ENCODE measurements at regions not wholly inside any gene's neighbourhood (a gene's known extent, or its start where the extent isn't known, plus 50 kb on each side); places are given as distances from the start of the nearest gene placed in this dataset.

DNA sequence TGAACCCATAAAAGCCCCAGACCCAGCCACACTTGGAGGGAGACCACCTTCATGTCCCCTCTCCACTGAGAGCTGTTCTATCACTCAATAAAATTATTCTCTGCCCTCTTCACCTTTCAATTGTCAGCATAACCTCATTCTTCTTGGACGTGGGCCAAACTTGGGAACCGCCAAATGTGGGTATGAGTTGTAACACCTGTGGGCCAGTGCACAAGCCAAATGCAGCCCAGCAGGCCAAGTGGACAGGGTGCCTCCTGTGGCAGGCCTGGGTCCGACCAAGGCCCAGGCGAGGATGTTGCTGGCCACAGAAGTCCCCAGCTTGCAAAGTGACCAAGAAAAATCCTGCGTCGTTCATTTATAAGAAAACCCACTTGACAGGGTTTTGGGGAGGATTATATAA is 621.2 kb downstream of the METTL15 start:
- Histone ChIP-seq H4K91ac (ENCODE audit: low read depth, low read length) (no peak overlapping the region), H3K23ac (ENCODE audit: low read length) (no peak overlapping the region), H3K4me1 (ENCODE audit: control insufficient read depth in 1 of 2, insufficient read depth in 2 of 2, low read length in 2 of 2) (no peaks in the 10 kb centered on the region), H3K9ac (ENCODE audit: low read length) (no peak overlapping the region), H2BK120ac (ENCODE audit: insufficient read depth, low read length, poor library complexity) (no peak overlapping the region), H4K12ac (ENCODE audit: low read depth, low read length) (no peak overlapping the region), H2AFZ (ENCODE audit: insufficient read depth, low read length, poor library complexity) (no peak overlapping the region), H3K4me3 (ENCODE audit: low read depth, low read length) (no peak overlapping the region), H3K36me3 (ENCODE audit: control insufficient read depth in 1 of 2, insufficient read depth in 2 of 2, low read length in 2 of 2) (no peaks in the 10 kb centered on the region), H2BK12ac (ENCODE audit: low read length) (no peak overlapping the region), H2BK5ac (ENCODE audit: low read depth, low read length, poor library complexity) (no peak overlapping the region), H3K9me3 (ENCODE audit: insufficient read depth, low read depth, low read length) (no peaks in the 10 kb centered on the region), H3K4ac (ENCODE audit: low read depth, low read length) (no peak overlapping the region), H3K79me2 (ENCODE audit: control insufficient read depth, insufficient read depth, low read length, poor library complexity) (no peaks in the 10 kb centered on the region), H4K8ac (ENCODE audit: low read depth, low read length) (no peak overlapping the region), H2AK5ac (ENCODE audit: low read length) (no peak overlapping the region), H3K27me3 (ENCODE audit: insufficient read depth, low read length) (no peaks in the 10 kb centered on the region), H3K4me2 (ENCODE audit: low read length) (no peak overlapping the region), H3K79me1 (ENCODE audit: low read length) (no peaks in the 10 kb centered on the region), H3K18ac (ENCODE audit: low read length) (no peak overlapping the region), H3K14ac (ENCODE audit: low read length) (no peak overlapping the region), H3K27ac (ENCODE audit: low read depth, low read length) (no peak overlapping the region)
- no peak for DNase-seq
- no CpG with 5 or more reads among the region's 6 CpGs for WGBS (ENCODE audit: extremely low coverage, insufficient coverage, insufficient read length)

GRCh38 chr11:28728666-28729065 is 620.5 kb downstream of the METTL15 start:
- H3K9me3 ChIP-seq (ENCODE audit: insufficient read depth, low read depth, low read length): no peaks in the 10 kb centered on the region
- H2AFZ ChIP-seq (ENCODE audit: insufficient read depth, low read length, poor library complexity): no peak overlapping the region
- H3K27ac ChIP-seq (ENCODE audit: low read depth, low read length): no peak overlapping the region
- no peaks in the 10 kb centered on the region for H3K79me1 ChIP-seq (ENCODE audit: low read length)
- no peak overlapping the region for H3K9ac ChIP-seq (ENCODE audit: low read length)
- H3K27me3 ChIP-seq (ENCODE audit: insufficient read depth, low read length): no peaks in the 10 kb centered on the region
- no CpG with 5 or more reads among the region's 1 CpG for WGBS (ENCODE audit: extremely low coverage, insufficient coverage, insufficient read length)
- H3K18ac ChIP-seq (ENCODE audit: low read length): no peak overlapping the region
- H3K14ac ChIP-seq (ENCODE audit: low read length): no peak overlapping the region
- H2AK5ac ChIP-seq (ENCODE audit: low read length): no peak overlapping the region
- H3K4ac ChIP-seq (ENCODE audit: low read depth, low read length): no peak overlapping the region
- H4K91ac ChIP-seq (ENCODE audit: low read depth, low read length): no peak overlapping the region
- no peak overlapping the region for H4K8ac ChIP-seq (ENCODE audit: low read depth, low read length)
- H2BK120ac ChIP-seq (ENCODE audit: insufficient read depth, low read length, poor library complexity): no peak overlapping the region
- no peak overlapping the region for H3K4me3 ChIP-seq (ENCODE audit: low read depth, low read length)
- H3K4me2 ChIP-seq (ENCODE audit: low read length): no peak overlapping the region
- no peak overlapping the region for H3K23ac ChIP-seq (ENCODE audit: low read length)
- H3K36me3 ChIP-seq (ENCODE audit: control insufficient read depth in 1 of 2, insufficient read depth in 2 of 2, low read length in 2 of 2): no peaks in the 10 kb centered on the region
- no peak for DNase-seq
- no peak overlapping the region for H2BK5ac ChIP-seq (ENCODE audit: low read depth, low read length, poor library complexity)
- no peak overlapping the region for H2BK12ac ChIP-seq (ENCODE audit: low read length)
- H3K79me2 ChIP-seq (ENCODE audit: control insufficient read depth, insufficient read depth, low read length, poor library complexity): no peaks in the 10 kb centered on the region
- H3K4me1 ChIP-seq (ENCODE audit: control insufficient read depth in 1 of 2, insufficient read depth in 2 of 2, low read length in 2 of 2): no peaks in the 10 kb centered on the region
- H4K12ac ChIP-seq (ENCODE audit: low read depth, low read length): no peak overlapping the region

- H3K4me1 ChIP-seq (ENCODE audit: control insufficient read depth in 1 of 2, insufficient read depth in 2 of 2, low read length in 2 of 2): no peaks in the 10 kb centered on the region
- no peak overlapping the region for H2BK5ac ChIP-seq (ENCODE audit: low read depth, low read length, poor library complexity)
- H3K4me2 ChIP-seq (ENCODE audit: low read length): no peak overlapping the region
- H3K18ac ChIP-seq (ENCODE audit: low read length): no peak overlapping the region
- no peak overlapping the region for H3K23ac ChIP-seq (ENCODE audit: low read length)
- H2BK120ac ChIP-seq (ENCODE audit: insufficient read depth, low read length, poor library complexity): no peak overlapping the region
- H4K91ac ChIP-seq (ENCODE audit: low read depth, low read length): no peak overlapping the region
- H3K27ac ChIP-seq (ENCODE audit: low read depth, low read length): no peak overlapping the region
- H2AK5ac ChIP-seq (ENCODE audit: low read length): no peak overlapping the region
- H3K4me3 ChIP-seq (ENCODE audit: low read depth, low read length): no peak overlapping the region
- no peak overlapping the region for H3K9ac ChIP-seq (ENCODE audit: low read length)
- H3K79me2 ChIP-seq (ENCODE audit: control insufficient read depth, insufficient read depth, low read length, poor library complexity): no peaks in the 10 kb centered on the region
- WGBS (ENCODE audit: extremely low coverage, insufficient coverage, insufficient read length): no CpG with 5 or more reads among the region's 3 CpGs
- H3K14ac ChIP-seq (ENCODE audit: low read length): no peak overlapping the region
- H3K36me3 ChIP-seq (ENCODE audit: control insufficient read depth in 1 of 2, insufficient read depth in 2 of 2, low read length in 2 of 2): no peaks in the 10 kb centered on the region
- H3K79me1 ChIP-seq (ENCODE audit: low read length): no peaks in the 10 kb centered on the region
- H3K9me3 ChIP-seq (ENCODE audit: insufficient read depth, low read depth, low read length): no peaks in the 10 kb centered on the region
- H4K12ac ChIP-seq (ENCODE audit: low read depth, low read length): no peak overlapping the region
- DNase-seq: no peak
- H3K27me3 ChIP-seq (ENCODE audit: insufficient read depth, low read length): no peaks in the 10 kb centered on the region
- no peak overlapping the region for H4K8ac ChIP-seq (ENCODE audit: low read depth, low read length)
- H2AFZ ChIP-seq (ENCODE audit: insufficient read depth, low read length, poor library complexity): no peak overlapping the region
- no peak overlapping the region for H3K4ac ChIP-seq (ENCODE audit: low read depth, low read length)
- H2BK12ac ChIP-seq (ENCODE audit: low read length): no peak overlapping the region
Measured at GRCh38 chr11:28727254-28727653, 619.1 kb downstream of the METTL15 start.

GRCh38 chr11:28726432-28726831 is 618.2 kb downstream of the METTL15 start:
- no peak overlapping the region for H2BK12ac ChIP-seq (ENCODE audit: low read length)
- H3K14ac ChIP-seq (ENCODE audit: low read length): no peak overlapping the region
- H3K27ac ChIP-seq (ENCODE audit: low read depth, low read length): no peak overlapping the region
- H3K4me3 ChIP-seq (ENCODE audit: low read depth, low read length): no peak overlapping the region
- H2AK5ac ChIP-seq (ENCODE audit: low read length): no peak overlapping the region
- no peak for DNase-seq
- no peak overlapping the region for H2AFZ ChIP-seq (ENCODE audit: insufficient read depth, low read length, poor library complexity)
- H4K8ac ChIP-seq (ENCODE audit: low read depth, low read length): no peak overlapping the region
- H3K4me1 ChIP-seq (ENCODE audit: control insufficient read depth in 1 of 2, insufficient read depth in 2 of 2, low read length in 2 of 2): no peaks in the 10 kb centered on the region
- no peak overlapping the region for H3K4me2 ChIP-seq (ENCODE audit: low read length)
- no peak overlapping the region for H4K12ac ChIP-seq (ENCODE audit: low read depth, low read length)
- no peak overlapping the region for H3K23ac ChIP-seq (ENCODE audit: low read length)
- H3K36me3 ChIP-seq (ENCODE audit: control insufficient read depth in 1 of 2, insufficient read depth in 2 of 2, low read length in 2 of 2): no peaks in the 10 kb centered on the region
- H3K18ac ChIP-seq (ENCODE audit: low read length): no peak overlapping the region
- no peak overlapping the region for H4K91ac ChIP-seq (ENCODE audit: low read depth, low read length)
- no peaks in the 10 kb centered on the region for H3K79me1 ChIP-seq (ENCODE audit: low read length)
- no peaks in the 10 kb centered on the region for H3K9me3 ChIP-seq (ENCODE audit: insufficient read depth, low read depth, low read length)
- no peak overlapping the region for H3K4ac ChIP-seq (ENCODE audit: low read depth, low read length)
- H3K79me2 ChIP-seq (ENCODE audit: control insufficient read depth, insufficient read depth, low read length, poor library complexity): no peaks in the 10 kb centered on the region
- no peak overlapping the region for H2BK120ac ChIP-seq (ENCODE audit: insufficient read depth, low read length, poor library complexity)
- H3K9ac ChIP-seq (ENCODE audit: low read length): no peak overlapping the region
- H3K27me3 ChIP-seq (ENCODE audit: insufficient read depth, low read length): no peaks in the 10 kb centered on the region
- H2BK5ac ChIP-seq (ENCODE audit: low read depth, low read length, poor library complexity): no peak overlapping the region
- no CpG with 5 or more reads among the region's 1 CpG for WGBS (ENCODE audit: extremely low coverage, insufficient coverage, insufficient read length)

Measured in trophoblast cell (in vitro differentiated cells and primary cell).